K562 (cell line): ENCODE measurements at regions not wholly inside any gene's neighbourhood (a gene's known extent, or its start where the extent isn't known, plus 50 kb on each side); places are given as distances from the start of the nearest gene placed in this dataset.

Experiments
- ATAC-seq: fragments of 200-7000 bp; cut with Tn5 transposase; 3 replicates; pipeline ENCODE4 v1.9.1; 2020; ENCODE audit warnings: moderate library complexity
- BruUV-seq: library from RNA; stranded (reverse); fragments of 400-500 nt; replicated peaks from 2 replicates; lab custom pipeline; 2021; lab: Mats Ljungman, UMichigan
- CTCF ChIA-PET: fragments of 300-600 bp; formaldehyde crosslinking; extraction: SDS; loops from one replicate; lab custom pipeline; 2021; ENCODE audit warnings: low intra/inter-chr PET ratio; lab: Yijun Ruan, JAX
- POLR2A ChIA-PET: fragments of 300-600, 350-650 bp; sonication (Branson Sonifier 250); formaldehyde crosslinking; extraction: SDS; loops from one replicate; lab custom pipeline; 2021; ENCODE audit warnings: antibody characterized with exemption, inconsistent platforms; lab: Yijun Ruan, JAX
- DNase-seq, 4 experiments: peaks; one replicate each; pipeline versions ENCODE4 v3.0.0 to v3.0.0-alpha.2; 2011 to 2018; ENCODE audit warnings: low spot score in 3 of 4, mixed read lengths in 3 of 4; ENCODE audit errors: extremely low read depth in 1 of 4
- FAIRE-seq: peaks from 2 replicates; lab custom pipeline; 2011; peaks lifted over from hg19 to GRCh38; lab: Jason Lieb, UNC
- H2AFZ ChIP-seq: 2 replicates; pipeline ENCODE4 v1.6.0; 2011; ENCODE audit warnings: low read depth, low read length, control low read depth, inconsistent platforms
- H3K27ac ChIP-seq: fragments of 200-600 bp; 3 replicates; pipeline ENCODE4 v1.8.0; 2011; ENCODE audit warnings: low read depth, mild to moderate bottlenecking, control low read depth, inconsistent platforms, low read length, moderate library complexity, mixed read lengths; ENCODE audit errors: extremely low read depth
- H3K27me3 ChIP-seq, 2 experiments: fragments of 300-600 bp in 1 of 2; 2 replicates in 1 of 2; 3 replicates in 1 of 2; pipeline versions ENCODE4 v1.6.0 to v1.8.0; 2011; ENCODE audit warnings: inconsistent platforms in 2 of 2, low read length in 2 of 2, mild to moderate bottlenecking in 1 of 2, mixed read lengths in 1 of 2, moderate library complexity in 1 of 2; ENCODE audit not compliant: control insufficient read depth in 2 of 2, insufficient read depth in 2 of 2
- H3K36me3 ChIP-seq: fragments of 300-600 bp; 3 replicates; pipeline ENCODE4 v1.8.0; 2011; ENCODE audit warnings: mild to moderate bottlenecking, low read length, inconsistent platforms; ENCODE audit not compliant: control insufficient read depth, insufficient read depth
- H3K4me1 ChIP-seq, 2 experiments: fragments of 200-600 bp in 1 of 2; replicated peaks in 1 of 2; 2 replicates in 1 of 2; 3 replicates in 1 of 2; pipeline versions ENCODE4 v1.5.1 to v1.8.0; 2011; ENCODE audit warnings: inconsistent platforms in 2 of 2, low read length in 2 of 2, mild to moderate bottlenecking in 1 of 2, mixed read lengths in 1 of 2, moderate library complexity in 1 of 2; ENCODE audit not compliant: control insufficient read depth in 2 of 2, insufficient read depth in 2 of 2
- H3K4me2 ChIP-seq: 2 replicates; pipeline ENCODE4 v1.6.1; 2011; ENCODE audit warnings: low read length, control low read depth, inconsistent platforms, mixed read lengths; ENCODE audit not compliant: insufficient read depth
- H3K4me3 ChIP-seq: fragments of 200-600 bp; sonication (generic), shearing (Covaris generic); 2 replicates; pipeline ENCODE4 v1.5.1; 2016; ENCODE audit warnings: control low read depth, inconsistent platforms
- H3K79me2 ChIP-seq: fragments of 200-600 bp; 3 replicates; pipeline ENCODE4 v1.8.0; 2011; ENCODE audit warnings: low read length, inconsistent platforms; ENCODE audit not compliant: control insufficient read depth, insufficient read depth
- H3K9ac ChIP-seq, 2 experiments: 2 replicates each; pipeline versions ENCODE4 v1.6.0 to v1.6.1; 2011; ENCODE audit warnings: low read depth in 2 of 2, low read length in 2 of 2, control low read depth in 1 of 2, inconsistent platforms in 1 of 2, mild to moderate bottlenecking in 1 of 2, mixed read lengths in 1 of 2; ENCODE audit not compliant: insufficient read depth in 1 of 2
- H3K9me1 ChIP-seq: one replicate; pipeline ENCODE4 v1.6.0; 2011; ENCODE audit warnings: inconsistent platforms, mild to moderate bottlenecking, low read length, moderate library complexity; ENCODE audit not compliant: control insufficient read depth, insufficient read depth
- H3K9me3 ChIP-seq: replicated peaks from 2 replicates; pipeline ENCODE4 v1.5.1; 2011; ENCODE audit warnings: low read depth, low read length, inconsistent platforms; ENCODE audit not compliant: control insufficient read depth, insufficient read depth
- H4K20me1 ChIP-seq: replicated peaks from 2 replicates; pipeline ENCODE4 v1.6.1; 2011; ENCODE audit warnings: low read length, inconsistent platforms, mixed read lengths; ENCODE audit not compliant: control insufficient read depth, insufficient read depth
- CEBPB ChIP-seq: fragments of 450-650 bp; IDR thresholded peaks from 2 replicates; pipeline ENCODE4 v1.6.1; 2016; ENCODE audit warnings: missing genetic modification characterization, missing compliant biosample characterization
- KLF10 ChIP-seq: fragments of 250-450 bp; sonication (Bioruptor Pico); IDR thresholded peaks from 2 replicates; pipeline ENCODE4 v1.6.1; 2021; ENCODE audit warnings: matching md5 sums
- RAD21 ChIP-seq, 2 experiments: fragments of 250-450 bp in 1 of 2; fragments of 450-650 bp in 1 of 2; sonication (Bioruptor Pico) in 1 of 2; formaldehyde crosslinking in 1 of 2; IDR thresholded peaks in 1 of 2; conservative IDR thresholded peaks in 1 of 2; 2 replicates each; pipeline versions ENCODE4 v1.4.0 to v1.8.0; 2020 to 2022; ENCODE audit warnings: mild to moderate bottlenecking in 2 of 2, moderate library complexity in 1 of 2
- XRCC4 ChIP-seq: IDR thresholded peaks from one replicate; pipeline ENCODE4 v1.6.1; 2011; ENCODE audit not compliant: insufficient read depth, insufficient read length; ENCODE audit errors: extremely low read depth
- ZNF146 ChIP-seq: IDR thresholded peaks from one replicate; pipeline ENCODE4 v1.6.1; 2018; ENCODE audit warnings: missing compliant biosample characterization; ENCODE audit not compliant: unreplicated experiment
- ZNF764 ChIP-seq: fragments of 250-450 bp; sonication (Bioruptor Pico); IDR thresholded peaks from 2 replicates; pipeline ENCODE4 v1.4.0; 2020; ENCODE audit warnings: low read depth, mild to moderate bottlenecking, moderate library complexity
- WGBS: fragments of 100-300 bp; shearing (Covaris generic); methylation state at CpG from one replicate; pipeline ENCODE4 v1.1.6; 2016; ENCODE audit warnings: low coverage, mixed read lengths; ENCODE audit not compliant: insufficient coverage; ENCODE audit errors: missing lambda C conversion rate; 5-methylcytosine and 5-hydroxymethylcytosine counted together
- in situ Hi-C: fragments of 300-500 bp; cut with MboI; formaldehyde crosslinking; loops from 4 replicates; pipeline ENCODE4 v1.15.0; 2018; ENCODE audit warnings: inconsistent platforms, mixed read lengths
- intact Hi-C: fragments of 100-400 bp; cut with micrococcal nuclease; formaldehyde crosslinking; loops from 2 replicates; pipeline ENCODE4 v1.14.2; 2022
- TF ChIP-seq, protein P1 (sequence below), 3 experiments: IDR thresholded peaks in 2 of 3; conservative IDR thresholded peaks in 1 of 3; 2 replicates each; pipeline ENCODE4 v1.5.1; 2011 to 2012; ENCODE audit warnings: low read length in 3 of 3, mild to moderate bottlenecking in 3 of 3, control low read depth in 2 of 3, improper control_type of control experiment in 1 of 3, inconsistent platforms in 1 of 3, low read depth in 1 of 3, mixed read lengths in 1 of 3, moderate library complexity in 1 of 3; ENCODE audit not compliant: insufficient read depth in 2 of 3

DNA sequence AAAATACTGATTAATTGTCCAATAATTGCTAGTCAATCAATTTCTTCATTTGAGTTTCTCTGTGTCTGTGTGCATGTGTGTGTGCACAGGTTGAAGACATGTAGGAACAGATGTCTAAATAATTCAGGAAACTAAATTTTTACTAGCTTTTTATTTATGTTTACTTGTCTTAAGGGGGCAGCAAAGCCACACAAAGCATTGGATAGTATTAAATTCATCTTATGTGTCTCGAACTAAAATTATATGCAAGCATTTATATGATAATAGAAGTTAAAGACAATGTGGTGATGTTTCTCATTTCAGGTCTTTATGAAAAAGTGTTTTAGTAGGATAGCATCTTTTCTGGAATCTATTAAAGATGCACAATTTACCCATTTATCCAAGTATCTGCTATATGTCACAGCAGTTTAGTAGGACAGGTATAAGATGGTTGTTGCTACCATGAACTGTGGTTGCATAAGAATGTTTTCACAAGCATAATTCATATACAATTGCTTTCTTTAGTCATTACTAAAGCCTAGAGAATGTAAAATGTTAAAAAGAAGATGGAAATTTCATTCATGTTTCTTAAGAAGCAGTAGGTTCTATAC lies 784.6 kb upstream of the NUDT12 start:
- TF ChIP-seq, protein P1, sequence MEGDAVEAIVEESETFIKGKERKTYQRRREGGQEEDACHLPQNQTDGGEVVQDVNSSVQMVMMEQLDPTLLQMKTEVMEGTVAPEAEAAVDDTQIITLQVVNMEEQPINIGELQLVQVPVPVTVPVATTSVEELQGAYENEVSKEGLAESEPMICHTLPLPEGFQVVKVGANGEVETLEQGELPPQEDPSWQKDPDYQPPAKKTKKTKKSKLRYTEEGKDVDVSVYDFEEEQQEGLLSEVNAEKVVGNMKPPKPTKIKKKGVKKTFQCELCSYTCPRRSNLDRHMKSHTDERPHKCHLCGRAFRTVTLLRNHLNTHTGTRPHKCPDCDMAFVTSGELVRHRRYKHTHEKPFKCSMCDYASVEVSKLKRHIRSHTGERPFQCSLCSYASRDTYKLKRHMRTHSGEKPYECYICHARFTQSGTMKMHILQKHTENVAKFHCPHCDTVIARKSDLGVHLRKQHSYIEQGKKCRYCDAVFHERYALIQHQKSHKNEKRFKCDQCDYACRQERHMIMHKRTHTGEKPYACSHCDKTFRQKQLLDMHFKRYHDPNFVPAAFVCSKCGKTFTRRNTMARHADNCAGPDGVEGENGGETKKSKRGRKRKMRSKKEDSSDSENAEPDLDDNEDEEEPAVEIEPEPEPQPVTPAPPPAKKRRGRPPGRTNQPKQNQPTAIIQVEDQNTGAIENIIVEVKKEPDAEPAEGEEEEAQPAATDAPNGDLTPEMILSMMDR (IDR thresholded peaks at IDR 0.05 in 2 of 3, conservative IDR thresholded peaks at IDR 0.05 in 1 of 3; ENCODE audit: insufficient read depth in 2 of 3, low read depth in 1 of 3, low read length in 3 of 3), result peak in 1 of 3 experiments; percentile 15; a peak in 1 of 6 replicates
- TF ChIP-seq KLF10 (CRISPR knock-in tag), result no peak
- TF ChIP-seq ZNF764 (CRISPR knock-in tag), result no peak
- TF ChIP-seq CEBPB (tag), result no peak
- TF ChIP-seq XRCC4, result no peak
- no peak for TF ChIP-seq ZNF146 (CRISPR knock-in tag)
- peak in 1 of 2 experiments; percentile 43; a peak in 2 of 4 replicates for TF ChIP-seq RAD21 (CRISPR knock-in tag; conservative IDR thresholded peaks at IDR 0.05 in 1 of 2, IDR thresholded peaks at IDR 0.05 in 1 of 2)
- Histone ChIP-seq H3K4me3 (no peak overlapping the region), H3K4me1 (no peaks in the 10 kb centered on the region), H3K27ac (no peak overlapping the region), H3K27me3 (no peaks in the 10 kb centered on the region), H4K20me1 (no peaks in the 10 kb centered on the region), H3K9me1 (no peaks in the 10 kb centered on the region), H3K36me3 (no peaks in the 10 kb centered on the region), H3K79me2 (no peaks in the 10 kb centered on the region), H3K4me2 (no peak overlapping the region), H3K9me3 (no peaks in the 10 kb centered on the region), H2AFZ (no peak overlapping the region), H3K9ac (no peak overlapping the region)
- FAIRE-seq (no peak), DNase-seq (peak in 1 of 4 experiments; percentile 1), ATAC-seq (no peak)
- ChIA-PET POLR2A (interaction anchor here (0.5 kb wide), 1 partner anchor 213 kb away, joined by 3 read pairs; no protein-coding TSS in a partner anchor), CTCF (no interaction called here)
- WGBS, result 7% methylated on average over 1 of the region's 1 CpG
- intact Hi-C loops (no loop called here), in situ Hi-C loops (no loop called here)
- BruUV-seq, result no TSS peak
